Endothelial cell (in vitro differentiated cells): ENCODE measurements at regions not wholly inside any gene's neighbourhood (a gene's known extent, or its start where the extent isn't known, plus 50 kb on each side); places are given as distances from the start of the nearest gene placed in this dataset.

Experiments used
- DNase-seq: peaks from one replicate; pipeline ENCODE4 v3.0.0; 2021; ENCODE audit warnings: low spot score
- H3K27ac Mint-ChIP-seq: one replicate; pipeline ENCODE4 v1.8.0; 2021; ENCODE audit warnings: mixed read lengths, inconsistent platforms; ENCODE audit not compliant: unreplicated experiment
- H3K27me3 Mint-ChIP-seq: one replicate; pipeline ENCODE4 v1.8.0; 2021; ENCODE audit warnings: mild to moderate bottlenecking, moderate library complexity, mixed read lengths, inconsistent platforms; ENCODE audit not compliant: unreplicated experiment
- H3K36me3 Mint-ChIP-seq: one replicate; pipeline ENCODE4 v1.8.0; 2021; ENCODE audit warnings: mild to moderate bottlenecking, low read depth, mixed read lengths, inconsistent platforms; ENCODE audit not compliant: unreplicated experiment
- H3K4me1 Mint-ChIP-seq: one replicate; pipeline ENCODE4 v1.8.0; 2021; ENCODE audit warnings: mild to moderate bottlenecking, mixed read lengths, inconsistent platforms; ENCODE audit not compliant: unreplicated experiment
- H3K4me3 Mint-ChIP-seq: one replicate; pipeline ENCODE4 v1.8.0; 2021; ENCODE audit warnings: mild to moderate bottlenecking, mixed read lengths, inconsistent platforms; ENCODE audit not compliant: unreplicated experiment
- H3K9me3 Mint-ChIP-seq: one replicate; pipeline ENCODE4 v1.8.0; 2021; ENCODE audit warnings: mixed read lengths, inconsistent platforms; ENCODE audit not compliant: unreplicated experiment
- CTCF ChIP-seq: fragments of 200-600 bp; sonication (generic); IDR thresholded peaks from one replicate; pipeline ENCODE4 v1.5.0; 2021; ENCODE audit warnings: antibody characterized with exemption; ENCODE audit not compliant: unreplicated experiment

GRCh38 chr21:23398726-23399125, 2208.6 kb downstream of the MRPL39 start:
- no peak overlapping the region for H3K27ac Mint-ChIP-seq
- H3K4me1 Mint-ChIP-seq = no peaks in the 10 kb centered on the region
- no peak overlapping the region for H3K4me3 Mint-ChIP-seq
- no peaks in the 10 kb centered on the region for H3K36me3 Mint-ChIP-seq
- DNase-seq = no peak
- no peak for TF ChIP-seq CTCF
- H3K27me3 Mint-ChIP-seq = no peaks in the 10 kb centered on the region
- H3K9me3 Mint-ChIP-seq = no peaks in the 10 kb centered on the region

- no peak for TF ChIP-seq CTCF
- Mint-ChIP-seq H3K36me3 (no peaks in the 10 kb centered on the region), H3K4me1 (no peaks in the 10 kb centered on the region), H3K27ac (no peak overlapping the region), H3K27me3 (no peaks in the 10 kb centered on the region), H3K9me3 (no peaks in the 10 kb centered on the region), H3K4me3 (no peak overlapping the region)
- no peak for DNase-seq
These were observed 2212.8 kb downstream of the MRPL39 start for GRCh38 chr21:23394458-23394857.

GRCh38 chr21:23384679-23385078, 2222.6 kb downstream of the MRPL39 start:
- H3K27ac Mint-ChIP-seq = peak overlapping the region; percentile 95
- H3K9me3 Mint-ChIP-seq = no peaks in the 10 kb centered on the region
- peak overlapping the region; percentile 93 for H3K4me3 Mint-ChIP-seq
- H3K27me3 Mint-ChIP-seq = peaks cover 2% of the 10 kb centered on the region
- H3K36me3 Mint-ChIP-seq = no peaks in the 10 kb centered on the region
- H3K4me1 Mint-ChIP-seq = peaks cover 8% of the 10 kb centered on the region
- peak; percentile 63 for DNase-seq
- no peak for TF ChIP-seq CTCF

GRCh38 chr21:23374155-23374554, 2233.1 kb downstream of the MRPL39 start:
- Mint-ChIP-seq H3K36me3 (peaks cover 37% of the 10 kb centered on the region), H3K9me3 (peaks cover 8% of the 10 kb centered on the region), H3K27me3 (no peaks in the 10 kb centered on the region), H3K27ac (no peak overlapping the region), H3K4me1 (no peaks in the 10 kb centered on the region), H3K4me3 (no peak overlapping the region)
- no peak for DNase-seq
- no peak for TF ChIP-seq CTCF

GRCh38 chr21:23356905-23357304, 2250.4 kb downstream of the MRPL39 start:
- Mint-ChIP-seq H3K27me3 (peaks cover 6% of the 10 kb centered on the region), H3K4me1 (no peaks in the 10 kb centered on the region), H3K36me3 (peaks cover 24% of the 10 kb centered on the region), H3K27ac (no peak overlapping the region), H3K9me3 (no peaks in the 10 kb centered on the region), H3K4me3 (no peak overlapping the region)
- TF ChIP-seq CTCF = no peak
- DNase-seq = no peak
